ENCODE measurements at regions not wholly inside any gene's neighbourhood (a gene's known extent, or its start where the extent isn't known, plus 50 kb on each side); places are given as distances from the start of the nearest gene placed in this dataset.
"Not testable (repeated sequence)": the region's sequence is repeated elsewhere in the genome, so short reads cannot be mapped to it uniquely, and the experiment has no call there.

GRCh38 chr7:68739306-68739705 lies 859.0 kb upstream of the AUTS2 start:
- DNase-seq, result no peak

- no peak for DNase-seq
Measured at GRCh38 chr7:68744036-68744435, 854.2 kb upstream of the AUTS2 start.

GRCh38 chr7:68748934-68749900 lies 849.1 kb upstream of the AUTS2 start:
- DNase-seq, result no peak

- no peak for DNase-seq
Measured at GRCh38 chr7:68752485-68753178, 845.6 kb upstream of the AUTS2 start.

- DNase-seq, result no peak
Measured at GRCh38 chr7:68754414-68754813, 843.9 kb upstream of the AUTS2 start.

- no peak for DNase-seq
Measured at GRCh38 chr7:68756986-68757495, 841.2 kb upstream of the AUTS2 start.

GRCh38 chr7:68760556-68760955 lies 837.7 kb upstream of the AUTS2 start:
- no peak for DNase-seq

GRCh38 chr7:68767462-68767861 lies 830.8 kb upstream of the AUTS2 start:
- no peak for DNase-seq

GRCh38 chr7:68770649-68771048 lies 827.6 kb upstream of the AUTS2 start:
- DNase-seq, result no peak

- DNase-seq, result no peak
Measured at GRCh38 chr7:68776326-68776725, 821.9 kb upstream of the AUTS2 start.

- DNase-seq, result no peak
Measured at GRCh38 chr7:68783684-68784083, 814.6 kb upstream of the AUTS2 start.

GRCh38 chr7:68785036-68785435 lies 813.2 kb upstream of the AUTS2 start:
- DNase-seq, result no peak

GRCh38 chr7:68787566-68787965 lies 810.7 kb upstream of the AUTS2 start:
- no peak for DNase-seq

- not testable (repeated sequence) for DNase-seq
Measured at GRCh38 chr7:68788529-68788928, 809.7 kb upstream of the AUTS2 start.

GRCh38 chr7:68789597-68789996 lies 808.7 kb upstream of the AUTS2 start:
- no peak for DNase-seq

GRCh38 chr7:68792351-68792750 lies 805.9 kb upstream of the AUTS2 start:
- no peak for DNase-seq

GRCh38 chr7:68793513-68793912 lies 804.8 kb upstream of the AUTS2 start:
- no peak for DNase-seq

- no peak for DNase-seq
Measured at GRCh38 chr7:68800316-68800715, 798.0 kb upstream of the AUTS2 start.

GRCh38 chr7:68805159-68805558 lies 793.1 kb upstream of the AUTS2 start:
- no peak for DNase-seq

GRCh38 chr7:68807666-68808065 lies 790.6 kb upstream of the AUTS2 start:
- DNase-seq, result no peak

- DNase-seq, result no peak
Measured at GRCh38 chr7:68813551-68814080, 784.7 kb upstream of the AUTS2 start.

- no peak for DNase-seq
Measured at GRCh38 chr7:68816491-68816890, 781.8 kb upstream of the AUTS2 start.

GRCh38 chr7:68820321-68820720 lies 778.0 kb upstream of the AUTS2 start:
- DNase-seq, result no peak

GRCh38 chr7:68821846-68822245 lies 776.4 kb upstream of the AUTS2 start:
- no peak for DNase-seq

All from CD4-positive, alpha-beta T cell treated with Interleukin-1 beta for 1 hour (primary cell).